ENCODE measurements at regions not wholly inside any gene's neighbourhood (a gene's known extent, or its start where the extent isn't known, plus 50 kb on each side); places are given as distances from the start of the nearest gene placed in this dataset.

GRCh38 chr7:68249611-68250010 lies 1253.0 kb downstream of the TYW1 start:
- H3K4me2 ChIP-seq (ENCODE audit: insufficient read depth in 1 of 2, low read depth in 2 of 2, low read length in 2 of 2): no peak overlapping the region
- H3K23ac ChIP-seq (ENCODE audit: insufficient read length): no peak overlapping the region
- no peak overlapping the region for H4K8ac ChIP-seq (ENCODE audit: extremely low read depth, insufficient read depth, low read length)
- H2BK20ac ChIP-seq (ENCODE audit: low read length): no peak overlapping the region
- no peak overlapping the region for H3K18ac ChIP-seq (ENCODE audit: extremely low read depth, low read length)
- TF ChIP-seq POLR2AphosphoS5 (IDR thresholded peaks at IDR 0.05; ENCODE audit: low read depth, low read length) (no peak), JUND (IDR thresholded peaks at IDR 0.05; ENCODE audit: low read length) (no peak), SIN3A (conservative IDR thresholded peaks at IDR 0.05 in 1 of 2, IDR thresholded peaks at IDR 0.05 in 1 of 2; ENCODE audit: low read depth in 1 of 2, low read length in 2 of 2) (no peak), PHF8 (conservative IDR thresholded peaks at IDR 0.05; ENCODE audit: low read depth, low read length) (no peak), CEBPB (IDR thresholded peaks at IDR 0.05; ENCODE audit: low read depth, low read length) (no peak), TBP (IDR thresholded peaks at IDR 0.05; ENCODE audit: low read depth, low read length) (no peak), RFX5 (IDR thresholded peaks at IDR 0.05; ENCODE audit: borderline replicate concordance, low read depth, low read length) (no peak), SRF (IDR thresholded peaks at IDR 0.05; ENCODE audit: low read depth, low read length) (no peak), JUN (IDR thresholded peaks at IDR 0.05; ENCODE audit: low read depth, low read length) (no peak)
- no peak overlapping the region for H2AFZ ChIP-seq (ENCODE audit: low read length)
- H3K56ac ChIP-seq (replicated peaks; ENCODE audit: insufficient read length, low read depth, low read length): peak overlapping the region; percentile 92
- DNase-seq (ENCODE audit: low read depth in 1 of 2, low spot score in 2 of 2): no peak
- no peak overlapping the region for H4K5ac ChIP-seq (ENCODE audit: insufficient read length, low read depth, low read length)
- H3K9ac ChIP-seq (replicated peaks in 1 of 4; ENCODE audit: extremely low read depth in 1 of 4, low read depth in 3 of 4, low read length in 3 of 4): no peak overlapping the region
- no peak for FAIRE-seq
- no peaks in the 10 kb centered on the region for H4K20me1 ChIP-seq (replicated peaks in 1 of 2; ENCODE audit: control insufficient read depth in 1 of 2, insufficient read depth in 2 of 2, low read length in 2 of 2)
- no peak overlapping the region for H2BK12ac ChIP-seq (ENCODE audit: low read depth, low read length)
- no peak overlapping the region for H2BK15ac ChIP-seq (ENCODE audit: low read length)
- H3K79me2 ChIP-seq (ENCODE audit: control insufficient read depth in 1 of 2, insufficient read depth in 2 of 2, low read length in 2 of 2): no peaks in the 10 kb centered on the region
- H3K23me2 ChIP-seq (ENCODE audit: low read depth, low read length): peaks cover 3% of the 10 kb centered on the region; the same call in 1 of the 2 replicates
- ChIA-PET CTCF (ENCODE audit: partially characterized antibody) (no interaction called here), POLR2A (ENCODE audit: partially characterized antibody) (no interaction called here)
- H3K4ac ChIP-seq (replicated peaks; ENCODE audit: insufficient read length, low read depth, low read length): no peak overlapping the region
- H3K79me1 ChIP-seq (ENCODE audit: low read depth, low read length): no peaks in the 10 kb centered on the region
- no peak overlapping the region for H2BK5ac ChIP-seq (ENCODE audit: low read depth, low read length)
- H3K4me3 ChIP-seq (ENCODE audit: extremely low read depth in 1 of 4, insufficient read depth in 2 of 4, low read depth in 3 of 4, low read length in 4 of 4): no peak overlapping the region
- H4K91ac ChIP-seq (replicated peaks; ENCODE audit: insufficient read length, low read length): no peak overlapping the region
- H3K14ac ChIP-seq (ENCODE audit: insufficient read length): no peak overlapping the region
- no peaks in the 10 kb centered on the region for H3K36me3 ChIP-seq (ENCODE audit: control insufficient read depth in 2 of 4, insufficient read depth in 4 of 4, low read length in 3 of 4)
- peaks cover 6 to 8% of the 10 kb centered on the region in 2 experiments; a peak in 2 of 4 replicates for H3K9me3 ChIP-seq (ENCODE audit: insufficient read depth in 2 of 2, low read depth in 1 of 2, low read length in 1 of 2)
- H3K4me1 ChIP-seq (replicated peaks in 1 of 4; ENCODE audit: control insufficient read depth in 3 of 4, insufficient read depth in 4 of 4, low read length in 3 of 4): peaks cover 7 to 22% (median 12%) of the 10 kb centered on the region in 4 experiments; a peak in 6 of 7 replicates
- H2BK120ac ChIP-seq (replicated peaks; ENCODE audit: low read depth, low read length): no peak overlapping the region
- WGBS, 2 experiments (ENCODE audit: extremely low coverage in 1 of 2, insufficient coverage in 1 of 2, insufficient read length in 1 of 2, insufficient replicate concordance in 2 of 2, low coverage in 1 of 2, low lambda C conversion rate in 2 of 2, missing lambda C conversion rate in 1 of 2): 78% methylated on average over 1 of the region's 1 CpG; no CpG with 5 or more reads in 1 of the 2 experiments
- no peak overlapping the region for H2AK5ac ChIP-seq (ENCODE audit: low read depth, low read length)
- no peaks in the 10 kb centered on the region; a peak in 3 of 7 replicates for H3K27me3 ChIP-seq (replicated peaks in 1 of 4; ENCODE audit: control insufficient read depth in 3 of 4, extremely low read depth in 1 of 4, insufficient read depth in 3 of 4, low read length in 3 of 4)
- no peak overlapping the region for H3K27ac ChIP-seq (ENCODE audit: low read depth, low read length)

Measured in H1 (cell line).